Neural cell (in vitro differentiated cells): ENCODE measurements at regions not wholly inside any gene's neighbourhood (a gene's known extent, or its start where the extent isn't known, plus 50 kb on each side); places are given as distances from the start of the nearest gene placed in this dataset.

Experiments used
- EP300 ChIP-seq: fragments of 450-650 bp; conservative IDR thresholded peaks from 2 replicates; pipeline ENCODE4 v1.6.1; 2014; ENCODE audit warnings: antibody characterized with exemption, mild to moderate bottlenecking, moderate library complexity; ENCODE audit not compliant: poor library complexity, severe bottlenecking
- EZH2 ChIP-seq: fragments of 200-600, 300-800 bp; shearing (Covaris generic), sonication (generic); IDR thresholded peaks from 2 replicates; pipeline ENCODE4 v1.6.1; 2014; ENCODE audit warnings: antibody characterized with exemption, low read length, borderline replicate concordance, mild to moderate bottlenecking; ENCODE audit not compliant: insufficient read depth, poor library complexity, severe bottlenecking
- POLR2AphosphoS5 ChIP-seq: IDR thresholded peaks from 2 replicates; pipeline ENCODE4 v1.6.1; 2012
- TAF1 ChIP-seq: IDR thresholded peaks from 2 replicates; pipeline ENCODE4 v1.6.1; 2012; ENCODE audit warnings: low read depth
- TF ChIP-seq, protein P1 (sequence below): fragments of 450-650 bp; IDR thresholded peaks from 2 replicates; pipeline ENCODE4 v1.5.1; 2014; ENCODE audit warnings: antibody characterized with exemption, mild to moderate bottlenecking, moderate library complexity; ENCODE audit not compliant: poor library complexity, severe bottlenecking

DNA sequence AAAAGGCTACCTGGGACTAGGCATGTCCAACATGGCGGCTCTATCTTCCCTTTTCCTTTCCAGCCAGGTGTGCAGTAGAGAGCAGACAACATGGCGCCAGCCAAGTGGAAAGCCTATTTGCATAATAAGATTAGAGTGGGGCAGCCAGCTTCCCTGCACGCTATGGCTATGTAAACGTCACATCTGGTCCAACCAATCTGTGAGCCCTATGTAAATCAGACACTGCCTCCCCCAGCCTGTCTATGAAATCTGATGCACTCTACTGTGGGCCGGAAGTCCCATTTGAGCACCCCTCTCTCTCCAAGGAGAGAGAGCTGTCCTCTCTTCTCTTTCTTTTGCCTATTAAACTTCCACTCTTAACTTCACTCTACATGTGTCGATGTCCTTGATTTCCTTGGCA lies 984.9 kb upstream of the AUTS2 start:
- TF ChIP-seq EP300 (no peak), POLR2AphosphoS5 (no peak), EZH2 (no peak), TAF1 (no peak)
- TF ChIP-seq, protein P1, sequence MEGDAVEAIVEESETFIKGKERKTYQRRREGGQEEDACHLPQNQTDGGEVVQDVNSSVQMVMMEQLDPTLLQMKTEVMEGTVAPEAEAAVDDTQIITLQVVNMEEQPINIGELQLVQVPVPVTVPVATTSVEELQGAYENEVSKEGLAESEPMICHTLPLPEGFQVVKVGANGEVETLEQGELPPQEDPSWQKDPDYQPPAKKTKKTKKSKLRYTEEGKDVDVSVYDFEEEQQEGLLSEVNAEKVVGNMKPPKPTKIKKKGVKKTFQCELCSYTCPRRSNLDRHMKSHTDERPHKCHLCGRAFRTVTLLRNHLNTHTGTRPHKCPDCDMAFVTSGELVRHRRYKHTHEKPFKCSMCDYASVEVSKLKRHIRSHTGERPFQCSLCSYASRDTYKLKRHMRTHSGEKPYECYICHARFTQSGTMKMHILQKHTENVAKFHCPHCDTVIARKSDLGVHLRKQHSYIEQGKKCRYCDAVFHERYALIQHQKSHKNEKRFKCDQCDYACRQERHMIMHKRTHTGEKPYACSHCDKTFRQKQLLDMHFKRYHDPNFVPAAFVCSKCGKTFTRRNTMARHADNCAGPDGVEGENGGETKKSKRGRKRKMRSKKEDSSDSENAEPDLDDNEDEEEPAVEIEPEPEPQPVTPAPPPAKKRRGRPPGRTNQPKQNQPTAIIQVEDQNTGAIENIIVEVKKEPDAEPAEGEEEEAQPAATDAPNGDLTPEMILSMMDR = no peak
